HT1080 (cell line): ENCODE measurements at regions not wholly inside any gene's neighbourhood (a gene's known extent, or its start where the extent isn't known, plus 50 kb on each side); places are given as distances from the start of the nearest gene placed in this dataset.

Experiments used
- DNase-seq: peaks from one replicate; pipeline ENCODE4 v3.0.0-alpha.2; 2015; ENCODE audit warnings: low read depth

- no peak for DNase-seq
Measured at GRCh38 chr2:235257590-235257989, 236.3 kb upstream of the AGAP1 start.

- no peak for DNase-seq
Measured at GRCh38 chr2:235262750-235263149, 231.1 kb upstream of the AGAP1 start.

DNA sequence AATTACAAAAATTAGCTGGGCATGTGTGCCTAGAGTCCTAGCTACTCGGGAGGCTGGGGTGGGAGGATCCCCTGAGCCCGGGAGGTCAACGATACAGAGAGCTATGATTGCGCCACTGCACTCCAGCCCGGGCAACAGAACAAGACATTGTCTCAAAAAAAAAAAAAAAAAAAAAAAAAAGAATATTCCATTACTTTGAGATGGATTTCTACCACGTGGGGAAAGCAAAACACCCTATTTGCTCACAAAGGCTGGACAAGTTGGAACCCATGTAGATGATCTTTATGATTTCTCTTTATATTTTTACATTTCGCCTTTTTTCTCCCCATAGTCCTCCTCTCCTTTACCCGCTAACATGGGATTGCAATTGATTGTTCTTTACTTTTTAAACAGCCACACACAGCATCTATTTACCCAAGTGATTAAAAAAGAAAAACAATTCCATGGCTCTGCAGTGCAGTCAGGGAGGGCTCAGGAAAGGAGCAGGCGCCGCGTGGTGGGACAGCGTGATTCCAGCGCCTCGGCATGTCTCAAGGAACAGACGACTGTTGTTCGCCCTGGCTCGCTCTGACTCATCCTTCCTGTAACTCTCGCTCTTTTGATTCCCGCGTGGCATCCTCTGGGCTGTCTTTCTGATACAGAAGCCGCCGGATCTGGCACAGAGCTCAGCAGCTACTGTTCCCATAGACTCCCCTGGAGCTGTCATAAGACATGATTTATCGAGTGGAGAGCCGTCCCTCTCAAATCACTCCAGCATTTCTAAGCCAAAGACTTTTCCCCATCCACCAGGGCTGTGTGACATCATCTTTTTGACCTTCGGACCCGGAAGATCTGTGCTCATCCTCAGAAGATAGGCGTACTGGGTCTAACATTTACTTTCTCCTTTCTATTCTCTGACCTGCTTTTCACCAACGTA, 230.4 kb upstream of the AGAP1 start:
- DNase-seq = peak; percentile 87

GRCh38 chr2:235264121-235264493, 229.7 kb upstream of the AGAP1 start:
- no peak for DNase-seq

DNA sequence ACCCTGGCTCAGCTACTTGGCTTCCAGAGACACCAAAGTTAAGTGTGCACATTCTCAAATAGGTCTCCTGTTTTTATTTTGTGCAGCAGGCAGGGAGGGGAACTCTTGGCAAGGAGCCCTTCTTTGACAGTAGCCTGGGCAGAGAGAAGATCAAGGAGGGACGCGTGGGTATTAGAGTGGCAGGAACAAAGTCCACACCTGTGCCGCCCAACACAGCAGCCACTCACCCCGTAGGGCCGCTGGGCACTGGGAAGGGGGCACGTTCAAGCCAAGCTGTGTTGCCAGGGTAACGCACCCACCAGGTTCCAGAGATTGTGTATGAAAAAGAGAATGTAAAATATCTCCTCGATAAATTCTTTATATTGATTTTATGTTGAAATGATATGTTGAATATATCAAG, 229.3 kb upstream of the AGAP1 start:
- DNase-seq = no peak

GRCh38 chr2:235265348-235265965, 228.4 kb upstream of the AGAP1 start:
- no peak for DNase-seq

DNA sequence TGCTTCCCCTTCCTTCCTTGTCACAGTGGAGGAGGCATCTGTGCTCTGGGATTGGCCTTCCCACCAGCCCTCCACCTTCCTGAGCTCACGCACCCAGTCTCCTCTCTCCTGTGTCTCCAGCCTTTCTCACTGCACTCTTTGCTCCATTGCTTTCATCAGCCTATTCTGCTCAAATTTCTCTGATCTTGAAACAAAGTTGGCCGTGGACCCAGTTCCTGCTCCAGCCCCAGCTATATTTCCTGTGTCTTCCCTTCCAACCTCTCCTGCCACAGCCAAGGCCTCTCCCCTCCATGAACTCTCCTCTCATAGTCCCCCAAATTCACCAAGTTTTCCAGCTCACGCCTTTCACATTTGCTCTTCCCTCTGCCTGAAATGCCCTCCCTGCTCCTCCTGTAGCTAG, 226.6 kb upstream of the AGAP1 start:
- no peak for DNase-seq

GRCh38 chr2:235268535-235268934, 225.3 kb upstream of the AGAP1 start:
- no peak for DNase-seq

- no peak for DNase-seq
Measured at GRCh38 chr2:235270291-235270690, 223.6 kb upstream of the AGAP1 start.

DNA sequence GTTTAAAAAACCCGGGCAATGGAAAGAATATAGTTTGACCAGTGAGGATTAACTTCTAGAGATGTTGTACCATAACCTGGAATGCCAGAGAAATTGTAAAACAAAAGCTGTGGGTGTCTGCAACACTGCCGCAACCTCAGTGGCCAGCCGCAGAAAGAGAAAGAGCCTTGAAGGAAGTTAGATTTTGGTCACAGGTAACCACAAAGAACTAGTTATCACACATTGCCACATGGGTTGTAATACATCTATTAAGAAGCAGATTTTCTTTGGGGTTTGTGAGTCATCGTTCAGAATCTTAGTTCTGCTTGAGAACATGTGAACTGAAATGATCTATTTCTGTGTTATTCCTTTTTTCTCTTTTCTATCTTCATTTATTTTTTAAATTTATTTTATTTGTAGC, 222.9 kb upstream of the AGAP1 start:
- peak; percentile 58 for DNase-seq

DNA sequence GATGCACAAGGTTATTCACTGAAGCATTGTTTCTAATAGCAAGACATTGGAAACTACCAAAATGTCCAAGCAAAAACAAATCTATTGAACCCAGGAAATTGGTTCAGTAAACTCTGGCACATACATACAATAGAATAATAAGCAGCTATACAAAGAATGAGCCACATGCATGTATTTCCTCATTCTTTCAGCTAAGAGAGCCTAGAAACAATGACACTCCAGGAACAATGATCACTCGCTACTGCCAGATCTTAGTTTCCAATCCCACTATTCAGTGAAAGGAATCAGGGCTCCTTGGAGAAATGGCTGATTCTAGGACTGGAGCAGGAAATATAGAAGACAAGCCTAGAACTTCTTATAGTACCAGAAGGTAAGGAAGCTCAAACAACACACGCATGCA, 221.9 kb upstream of the AGAP1 start:
- DNase-seq = no peak

DNA sequence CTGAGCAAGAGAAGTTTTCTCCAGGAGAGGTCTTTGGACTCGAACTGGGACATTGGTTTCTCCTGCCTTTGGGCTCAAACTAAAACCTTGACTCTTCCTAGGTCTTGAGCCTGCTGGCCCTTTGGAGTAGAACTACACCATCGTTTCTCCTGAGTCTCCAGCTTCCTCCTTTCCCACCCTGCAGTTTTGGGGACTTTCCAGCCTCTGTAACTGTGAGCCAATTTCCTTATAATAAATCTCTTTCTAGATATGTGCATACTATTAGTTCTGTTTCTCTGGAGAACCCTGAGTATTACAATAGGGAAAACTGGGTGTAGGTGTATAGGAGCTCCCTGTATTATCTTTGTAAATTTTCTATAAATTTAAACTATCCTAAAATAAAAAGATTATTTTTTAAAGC, 219.8 kb upstream of the AGAP1 start:
- no peak for DNase-seq

GRCh38 chr2:235277485-235277884, 216.4 kb upstream of the AGAP1 start:
- DNase-seq = no peak

DNA sequence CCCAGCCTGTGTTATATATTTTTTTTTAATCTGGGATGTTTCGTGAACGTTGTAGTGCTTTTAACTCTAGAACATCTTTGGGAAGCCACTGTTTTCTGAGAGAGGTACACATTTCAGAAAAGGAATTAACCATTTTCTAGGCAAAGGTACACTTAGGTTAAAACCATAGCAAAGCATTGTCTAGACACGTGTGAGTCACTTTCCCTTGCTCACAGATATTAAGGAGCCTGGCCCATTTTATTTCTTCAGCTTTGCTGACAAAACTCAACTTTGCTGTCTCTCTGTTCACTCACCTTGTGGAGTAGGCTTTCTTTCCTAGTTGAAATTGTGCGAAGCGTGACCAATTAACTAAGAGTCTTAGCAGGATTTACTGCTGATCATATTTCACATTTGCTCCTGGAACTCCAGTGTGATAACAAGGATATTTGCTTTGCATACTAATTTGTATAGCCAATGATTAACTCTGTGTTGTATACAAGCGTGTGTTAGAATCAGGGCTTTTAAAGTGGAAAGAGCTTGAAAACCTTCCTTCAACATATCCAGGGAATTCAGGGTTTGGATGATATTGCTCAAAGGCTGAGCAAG, 215.0 kb upstream of the AGAP1 start:
- DNase-seq = no peak

DNA sequence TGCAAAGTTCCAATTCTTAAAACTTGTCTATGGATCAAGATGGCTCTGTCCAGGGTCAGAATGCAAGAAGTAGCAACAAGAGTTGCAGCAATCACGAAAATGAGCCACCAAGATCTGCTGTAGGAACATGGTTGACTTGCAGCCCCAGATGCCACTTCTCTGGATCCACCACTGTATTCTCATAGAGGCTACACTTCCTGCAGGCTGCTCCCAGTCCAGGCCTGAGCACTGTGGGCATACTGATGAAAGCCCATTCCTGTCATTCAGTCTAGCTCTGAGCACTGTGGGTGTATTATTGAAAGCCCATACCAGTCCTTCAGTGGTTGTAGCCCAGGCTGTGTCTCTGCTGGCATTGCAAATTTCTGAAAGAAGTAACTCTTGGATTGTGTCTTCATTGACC, 213.9 kb upstream of the AGAP1 start:
- no peak for DNase-seq

DNA sequence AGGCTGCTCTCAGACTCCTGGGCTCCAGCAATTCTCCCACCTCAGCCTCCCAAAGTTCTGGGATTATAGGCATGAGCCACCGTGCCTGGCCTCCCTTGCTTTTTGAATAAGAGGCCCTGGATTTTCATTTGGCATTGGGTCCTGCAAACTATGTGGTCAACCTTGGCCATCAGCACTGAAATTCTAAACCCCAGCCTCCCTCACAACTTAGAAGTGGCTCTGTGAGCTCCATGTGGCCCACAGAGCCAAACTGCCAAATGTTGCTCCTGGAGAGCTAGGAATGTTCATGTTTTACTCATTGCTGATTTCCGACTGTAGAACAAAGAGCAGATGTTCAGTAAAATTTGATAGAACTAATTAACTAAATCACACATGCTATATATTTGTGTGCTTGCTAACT, 210.6 kb upstream of the AGAP1 start:
- no peak for DNase-seq

- no peak for DNase-seq
Measured at GRCh38 chr2:235286622-235287374, 207.0 kb upstream of the AGAP1 start.

DNA sequence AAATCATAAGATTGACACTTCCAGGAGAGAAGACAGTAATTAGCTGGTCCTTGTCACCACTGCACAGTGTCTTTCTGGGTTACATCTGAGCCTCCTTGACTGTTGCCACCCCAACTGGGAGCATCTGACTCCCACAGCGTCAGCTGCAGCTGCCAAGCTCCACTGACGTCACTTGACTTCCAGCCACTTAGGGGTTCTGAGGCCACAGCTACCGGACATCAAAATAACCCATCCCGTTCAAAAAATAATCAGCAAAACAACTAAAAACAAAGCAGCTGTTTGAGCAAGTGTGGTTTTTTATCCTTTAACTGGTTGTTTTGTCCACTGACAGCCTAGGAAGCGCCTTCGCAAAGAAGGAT, 206.5 kb upstream of the AGAP1 start:
- no peak for DNase-seq

DNA sequence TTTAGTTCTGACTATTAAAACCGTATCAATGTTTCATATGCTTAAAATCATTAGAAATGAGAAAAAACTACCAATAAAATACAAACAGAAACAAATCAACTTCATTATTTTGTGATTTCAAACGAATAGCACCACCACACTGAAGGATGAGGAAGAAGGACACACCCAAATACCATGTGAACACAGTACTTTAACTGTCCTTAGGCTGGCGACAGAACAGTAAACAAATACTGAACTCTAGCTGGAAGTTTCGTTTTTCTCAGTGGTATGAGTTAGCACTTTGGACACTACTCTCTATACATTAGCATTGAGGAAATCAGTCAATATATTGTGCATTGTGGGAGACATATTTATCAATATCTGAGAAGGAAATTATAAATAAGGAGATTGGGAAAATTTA, 202.4 kb upstream of the AGAP1 start:
- DNase-seq = no peak

GRCh38 chr2:235293061-235293460, 200.8 kb upstream of the AGAP1 start:
- DNase-seq = no peak

GRCh38 chr2:235295831-235296230, 198.0 kb upstream of the AGAP1 start:
- no peak for DNase-seq
